GM20000 (cell line): ENCODE measurements at regions not wholly inside any gene's neighbourhood (a gene's known extent, or its start where the extent isn't known, plus 50 kb on each side); places are given as distances from the start of the nearest gene placed in this dataset.

Experiments used
- DNase-seq: peaks from one replicate; pipeline ENCODE4 v3.0.0; 2012; ENCODE audit warnings: low spot score
- TF ChIP-seq, protein P1 (sequence below): IDR thresholded peaks from 2 replicates; pipeline ENCODE4 v1.5.1; 2012; ENCODE audit warnings: mild to moderate bottlenecking, control low read depth; ENCODE audit errors: extremely low read depth, missing control alignments

DNA sequence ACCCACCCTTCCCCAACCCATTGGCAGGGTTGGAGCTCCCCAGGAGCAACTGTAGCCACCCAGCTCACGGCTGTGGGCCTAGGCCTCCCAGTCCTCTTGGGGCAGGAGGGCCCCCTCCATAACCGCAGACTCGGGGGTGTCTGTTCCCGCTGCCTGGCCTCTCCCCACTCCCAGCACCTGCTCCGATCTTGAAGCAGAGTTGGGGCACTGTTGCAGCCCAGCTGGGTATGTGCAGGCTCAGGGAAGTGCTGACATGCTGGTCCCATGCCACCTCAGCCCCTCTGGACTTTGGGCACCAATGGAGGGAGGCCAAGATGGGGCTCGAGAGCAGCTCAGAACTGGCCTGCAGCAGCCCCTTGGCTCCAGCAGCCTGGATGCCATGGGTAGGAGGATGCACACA, 54.8 kb upstream of the KRTAP11-1 start:
- DNase-seq, result no peak
- TF ChIP-seq, protein P1, sequence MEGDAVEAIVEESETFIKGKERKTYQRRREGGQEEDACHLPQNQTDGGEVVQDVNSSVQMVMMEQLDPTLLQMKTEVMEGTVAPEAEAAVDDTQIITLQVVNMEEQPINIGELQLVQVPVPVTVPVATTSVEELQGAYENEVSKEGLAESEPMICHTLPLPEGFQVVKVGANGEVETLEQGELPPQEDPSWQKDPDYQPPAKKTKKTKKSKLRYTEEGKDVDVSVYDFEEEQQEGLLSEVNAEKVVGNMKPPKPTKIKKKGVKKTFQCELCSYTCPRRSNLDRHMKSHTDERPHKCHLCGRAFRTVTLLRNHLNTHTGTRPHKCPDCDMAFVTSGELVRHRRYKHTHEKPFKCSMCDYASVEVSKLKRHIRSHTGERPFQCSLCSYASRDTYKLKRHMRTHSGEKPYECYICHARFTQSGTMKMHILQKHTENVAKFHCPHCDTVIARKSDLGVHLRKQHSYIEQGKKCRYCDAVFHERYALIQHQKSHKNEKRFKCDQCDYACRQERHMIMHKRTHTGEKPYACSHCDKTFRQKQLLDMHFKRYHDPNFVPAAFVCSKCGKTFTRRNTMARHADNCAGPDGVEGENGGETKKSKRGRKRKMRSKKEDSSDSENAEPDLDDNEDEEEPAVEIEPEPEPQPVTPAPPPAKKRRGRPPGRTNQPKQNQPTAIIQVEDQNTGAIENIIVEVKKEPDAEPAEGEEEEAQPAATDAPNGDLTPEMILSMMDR, result no peak

DNA sequence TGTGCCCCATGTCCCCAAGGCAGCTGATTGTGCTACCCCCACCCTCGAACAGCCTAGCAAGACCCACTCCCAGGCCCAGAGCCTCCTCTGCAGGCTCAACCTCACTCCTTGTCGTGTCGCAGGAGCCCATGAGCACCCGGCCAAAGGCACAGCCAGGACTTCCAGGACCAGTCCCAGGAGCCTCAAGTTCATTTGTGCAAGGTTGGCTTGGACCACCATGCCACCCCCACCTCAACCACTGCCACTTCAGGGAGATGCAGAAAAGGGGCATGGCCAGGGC, 54.4 kb upstream of the KRTAP11-1 start:
- TF ChIP-seq, protein P1, result no peak
- no peak for DNase-seq

DNA sequence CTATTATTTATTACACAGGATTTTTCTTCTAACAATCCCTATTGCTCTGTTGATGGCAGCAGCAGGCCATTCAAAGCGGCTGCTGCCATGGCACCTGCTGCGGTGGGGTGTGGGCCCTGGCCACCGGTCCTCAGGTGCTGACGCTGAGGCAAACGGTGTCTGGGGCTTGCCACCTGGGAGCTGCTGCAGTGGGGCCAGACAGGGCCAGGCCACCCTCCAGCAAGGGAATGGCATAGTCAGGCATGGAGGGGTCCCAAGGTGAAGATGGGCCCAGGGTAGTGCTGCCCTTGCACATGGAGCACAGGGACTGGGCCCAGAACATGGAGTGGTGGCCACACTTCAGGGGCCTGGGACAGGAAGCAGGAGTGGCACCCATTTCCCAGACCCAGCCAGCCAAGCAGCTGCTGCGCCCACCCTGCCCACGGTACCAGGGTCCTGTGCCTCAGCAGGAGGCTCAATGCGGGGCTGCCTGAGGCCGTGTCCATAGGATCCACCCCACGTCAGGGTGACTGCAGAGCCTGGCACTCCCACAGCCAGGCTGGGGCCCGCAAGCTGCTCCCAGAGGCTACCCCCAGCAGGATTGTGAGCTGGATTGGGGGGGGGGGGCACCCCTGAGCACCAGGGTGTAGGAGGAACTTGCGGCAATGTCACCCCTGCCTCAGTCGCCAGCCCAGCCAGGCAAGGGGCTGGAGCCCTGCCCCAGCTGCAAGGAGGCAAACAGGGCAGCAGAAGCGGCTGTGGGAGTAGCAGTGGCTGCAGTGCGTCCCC, 53.9 kb upstream of the KRTAP11-1 start:
- TF ChIP-seq, protein P1, result no peak
- no peak for DNase-seq

DNA sequence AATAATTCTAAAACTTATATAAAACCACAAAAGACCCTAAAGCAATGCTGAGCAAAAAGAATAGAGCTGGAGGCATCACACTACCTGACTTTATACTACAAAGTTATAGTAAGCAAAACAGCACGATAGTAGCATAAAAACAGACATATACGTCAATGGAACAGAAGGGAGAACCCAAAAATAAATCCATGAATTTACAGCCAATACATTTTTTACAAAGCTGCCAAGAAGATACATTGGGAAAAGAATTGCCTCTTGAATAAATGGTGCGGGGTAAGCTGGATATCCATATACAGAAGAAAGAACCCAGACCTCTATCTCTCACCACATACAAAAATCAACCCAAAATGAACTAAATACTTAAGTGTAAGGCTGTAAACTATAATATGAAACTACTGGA, 51.3 kb upstream of the KRTAP11-1 start:
- TF ChIP-seq, protein P1, result no peak
- DNase-seq, result no peak
